Astrocyte of the cerebellum (primary cell): ENCODE measurements at regions not wholly inside any gene's neighbourhood (a gene's known extent, or its start where the extent isn't known, plus 50 kb on each side); places are given as distances from the start of the nearest gene placed in this dataset.
A peak's percentile ranks its signal among the peaks of the same experiment; 100 is the strongest.
"Not testable (repeated sequence)": the region's sequence is repeated elsewhere in the genome, so short reads cannot be mapped to it uniquely, and the experiment has no call there.

Experiments
- DNase-seq: peaks from one replicate; pipeline ENCODE4 v3.0.0-alpha.2; 2011; ENCODE audit warnings: low read depth
- H3K4me3 ChIP-seq: 2 replicates; pipeline ENCODE4 v1.5.1; 2011; ENCODE audit warnings: mild to moderate bottlenecking, low read depth, low read length, moderate library complexity
- CTCF ChIP-seq: IDR thresholded peaks from 2 replicates; pipeline ENCODE4 v1.5.1; 2012; ENCODE audit warnings: low read length, low read depth, moderate library complexity, mild to moderate bottlenecking; ENCODE audit errors: missing control alignments
- in situ Hi-C: cut with HindIII; loops from 2 replicates; pipeline ENCODE4 v1.10.0; 2017; ENCODE audit warnings: low sequenced_read_pairs

DNA sequence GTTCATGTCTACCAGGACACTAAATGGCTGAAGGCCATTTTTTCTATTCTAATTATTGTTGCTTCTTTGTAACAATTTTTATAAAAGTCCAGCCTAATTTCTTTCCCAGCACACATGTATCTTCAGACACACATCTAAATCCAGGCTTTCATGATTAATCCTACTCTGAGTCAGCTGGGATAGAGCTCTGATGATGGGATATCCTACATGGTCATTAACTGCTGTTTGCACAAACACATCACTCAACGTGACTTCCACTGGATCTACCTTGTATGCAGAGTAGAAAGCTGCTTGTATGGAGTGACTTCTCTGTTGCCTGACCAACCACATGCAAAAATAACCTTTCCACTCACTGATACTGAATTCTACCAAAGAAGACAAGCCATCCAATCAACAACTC, 260.9 kb downstream of the AHR start:
- in situ Hi-C loops: no loop called here
- DNase-seq: no peak

GRCh38 chr7:17560516-17560915, 262.1 kb downstream of the AHR start:
- no peak for DNase-seq
- in situ Hi-C loops: no loop called here
- no peak for TF ChIP-seq CTCF
- H3K4me3 ChIP-seq: no peak overlapping the region

More for the DNA sequence above, 260.9 kb downstream of the AHR start:
- no peak overlapping the region for H3K4me3 ChIP-seq
- TF ChIP-seq CTCF: no peak

DNA sequence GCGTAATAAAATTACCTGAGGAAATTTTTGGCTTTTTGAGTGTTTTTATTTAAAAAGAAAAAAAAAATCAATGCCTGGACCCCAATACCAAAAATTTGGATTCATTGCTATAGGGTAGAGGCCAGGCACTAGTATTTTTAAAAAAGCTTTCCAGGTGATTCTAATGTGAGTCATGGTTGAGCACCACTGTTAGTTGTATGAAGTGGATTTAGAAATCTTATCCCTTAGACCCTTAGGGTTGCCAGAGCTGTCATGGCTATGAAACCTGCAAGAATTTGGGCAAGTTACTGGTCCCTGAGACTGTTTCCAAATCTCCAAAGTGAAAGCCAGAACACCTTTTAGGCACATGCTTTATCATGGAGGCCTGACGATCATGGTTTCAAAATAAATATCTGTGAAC, 262.5 kb downstream of the AHR start:
- no peak for DNase-seq
- TF ChIP-seq CTCF: no peak
- H3K4me3 ChIP-seq: no peak overlapping the region
- in situ Hi-C loops: no loop called here

- no peak overlapping the region for H3K4me3 ChIP-seq
- in situ Hi-C loops: no loop called here
- peak; percentile 76 for DNase-seq
- no peak for TF ChIP-seq CTCF
Measured at GRCh38 chr7:17564678-17565212, 266.3 kb downstream of the AHR start.

DNA sequence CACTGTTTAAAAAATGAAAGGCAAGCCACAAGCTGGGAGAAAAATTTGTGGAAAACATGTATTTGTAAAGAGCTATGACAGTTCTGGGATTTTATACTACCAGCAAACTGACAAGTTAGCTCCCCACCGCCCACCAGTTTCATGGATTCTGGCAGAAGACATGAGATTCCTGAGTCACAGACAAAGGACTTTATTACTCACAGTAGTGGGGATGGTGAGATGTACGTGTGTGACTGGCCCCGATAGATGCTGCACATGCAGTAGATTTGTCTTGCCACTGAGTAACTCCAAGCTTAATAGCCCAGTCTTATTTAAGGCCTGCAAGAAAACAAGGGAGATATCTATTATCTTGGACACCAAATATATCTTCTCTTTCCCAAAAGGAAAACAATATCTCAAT, 281.7 kb downstream of the AHR start:
- DNase-seq: no peak
- TF ChIP-seq CTCF: no peak
- in situ Hi-C loops: no loop called here
- no peak overlapping the region for H3K4me3 ChIP-seq

- no peak for DNase-seq
- TF ChIP-seq CTCF: no peak
- no peak overlapping the region for H3K4me3 ChIP-seq
- in situ Hi-C loops: no loop called here
Measured at GRCh38 chr7:17580856-17581255, 282.4 kb downstream of the AHR start.

GRCh38 chr7:17581301-17581700, 282.8 kb downstream of the AHR start:
- in situ Hi-C loops: no loop called here
- no peak for DNase-seq
- H3K4me3 ChIP-seq: no peak overlapping the region
- TF ChIP-seq CTCF: no peak

- peak; percentile 74 for DNase-seq
- in situ Hi-C loops, H3K4me3 ChIP-seq: not testable (repeated sequence)
Measured at GRCh38 chr7:17582696-17583095, 284.2 kb downstream of the AHR start.
